ENCODE measurements at regions not wholly inside any gene's neighbourhood (a gene's known extent, or its start where the extent isn't known, plus 50 kb on each side); places are given as distances from the start of the nearest gene placed in this dataset.
"Not testable (repeated sequence)": the region's sequence is repeated elsewhere in the genome, so short reads cannot be mapped to it uniquely, and the experiment has no call there.

DNA sequence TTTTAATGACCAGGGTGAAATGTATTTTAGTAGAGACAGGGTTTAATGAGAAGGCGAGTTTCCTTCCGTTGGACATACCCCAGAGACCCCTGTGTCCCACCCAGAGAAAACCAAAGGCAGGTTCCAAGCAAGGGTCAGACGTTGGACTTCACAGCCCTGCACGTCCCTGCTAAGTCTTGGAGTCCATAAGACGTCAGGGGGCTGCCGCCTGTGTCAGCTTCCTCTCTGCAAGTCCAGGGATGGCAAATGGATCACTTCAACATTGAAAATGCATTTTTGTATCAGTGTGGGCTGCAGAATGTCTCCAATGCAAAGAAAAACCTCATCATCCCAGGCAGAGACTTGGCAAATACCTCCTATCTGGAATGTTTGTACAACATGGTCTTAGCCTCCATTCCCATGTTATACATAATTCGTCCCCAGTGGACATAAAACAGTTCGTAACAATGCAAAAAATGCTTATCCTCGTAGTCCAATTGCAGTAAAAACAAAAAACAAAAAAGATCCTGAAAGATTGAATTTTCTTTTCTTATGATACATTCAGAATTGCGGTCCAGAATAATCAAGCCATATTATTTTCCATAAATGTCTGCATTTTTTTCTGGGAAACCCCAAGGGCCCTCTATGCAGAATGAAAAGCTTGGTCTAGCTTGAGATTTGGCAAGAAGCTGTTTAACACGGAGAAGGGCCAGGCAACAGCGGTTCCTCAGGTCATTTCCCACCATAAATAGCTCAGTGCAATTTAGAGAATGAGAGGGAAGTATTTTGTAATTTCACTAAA, 190.9 kb downstream of the SHOX start:
- no peaks in the 10 kb centered on the region for H3K36me3 Mint-ChIP-seq (ENCODE audit: unreplicated experiment)
- H3K27me3 Mint-ChIP-seq (ENCODE audit: unreplicated experiment), result no peaks in the 10 kb centered on the region
- H3K4me1 Mint-ChIP-seq (ENCODE audit: unreplicated experiment), result peaks cover 26% of the 10 kb centered on the region
- H3K4me3 Mint-ChIP-seq (ENCODE audit: unreplicated experiment), result peak overlapping the region; percentile 20
- H3K9me3 Mint-ChIP-seq (ENCODE audit: unreplicated experiment), result no peaks in the 10 kb centered on the region
- TF ChIP-seq, protein P1, sequence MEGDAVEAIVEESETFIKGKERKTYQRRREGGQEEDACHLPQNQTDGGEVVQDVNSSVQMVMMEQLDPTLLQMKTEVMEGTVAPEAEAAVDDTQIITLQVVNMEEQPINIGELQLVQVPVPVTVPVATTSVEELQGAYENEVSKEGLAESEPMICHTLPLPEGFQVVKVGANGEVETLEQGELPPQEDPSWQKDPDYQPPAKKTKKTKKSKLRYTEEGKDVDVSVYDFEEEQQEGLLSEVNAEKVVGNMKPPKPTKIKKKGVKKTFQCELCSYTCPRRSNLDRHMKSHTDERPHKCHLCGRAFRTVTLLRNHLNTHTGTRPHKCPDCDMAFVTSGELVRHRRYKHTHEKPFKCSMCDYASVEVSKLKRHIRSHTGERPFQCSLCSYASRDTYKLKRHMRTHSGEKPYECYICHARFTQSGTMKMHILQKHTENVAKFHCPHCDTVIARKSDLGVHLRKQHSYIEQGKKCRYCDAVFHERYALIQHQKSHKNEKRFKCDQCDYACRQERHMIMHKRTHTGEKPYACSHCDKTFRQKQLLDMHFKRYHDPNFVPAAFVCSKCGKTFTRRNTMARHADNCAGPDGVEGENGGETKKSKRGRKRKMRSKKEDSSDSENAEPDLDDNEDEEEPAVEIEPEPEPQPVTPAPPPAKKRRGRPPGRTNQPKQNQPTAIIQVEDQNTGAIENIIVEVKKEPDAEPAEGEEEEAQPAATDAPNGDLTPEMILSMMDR (IDR thresholded peaks at IDR 0.05), result no peak
- peak; percentile 53 for DNase-seq (ENCODE audit: extremely low spot score, unreplicated experiment)
- H3K27ac Mint-ChIP-seq (ENCODE audit: unreplicated experiment), result peak overlapping the region; percentile 82

DNA sequence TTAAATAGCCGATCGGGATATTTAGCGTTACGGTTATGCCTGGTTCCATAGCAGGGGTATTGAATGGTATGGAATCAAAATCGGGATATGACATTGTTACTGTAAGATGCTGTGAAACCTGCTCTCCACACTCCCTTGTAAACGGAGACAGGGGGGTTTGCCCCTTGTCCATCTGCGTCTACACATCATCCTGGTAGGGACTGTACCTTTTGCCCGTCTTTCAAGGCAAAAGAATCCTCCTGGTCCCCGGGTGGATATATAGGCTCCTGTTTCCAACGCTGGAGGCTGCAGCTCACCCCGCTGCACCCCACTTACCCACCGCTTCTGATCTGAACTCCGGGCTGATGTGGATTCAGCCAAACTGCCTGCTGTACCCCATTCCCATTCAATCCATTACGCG, 189.1 kb downstream of the SHOX start:
- TF ChIP-seq, protein P1 (IDR thresholded peaks at IDR 0.05), result no peak
- no peaks in the 10 kb centered on the region for H3K36me3 Mint-ChIP-seq (ENCODE audit: unreplicated experiment)
- no peak overlapping the region for H3K4me3 Mint-ChIP-seq (ENCODE audit: unreplicated experiment)
- DNase-seq (ENCODE audit: extremely low spot score, unreplicated experiment), result peak; percentile 63
- no peak overlapping the region for H3K27ac Mint-ChIP-seq (ENCODE audit: unreplicated experiment)
- H3K4me1 Mint-ChIP-seq (ENCODE audit: unreplicated experiment), result peaks cover 16% of the 10 kb centered on the region
- H3K9me3 Mint-ChIP-seq (ENCODE audit: unreplicated experiment), result peaks cover 5% of the 10 kb centered on the region
- no peaks in the 10 kb centered on the region for H3K27me3 Mint-ChIP-seq (ENCODE audit: unreplicated experiment)

DNA sequence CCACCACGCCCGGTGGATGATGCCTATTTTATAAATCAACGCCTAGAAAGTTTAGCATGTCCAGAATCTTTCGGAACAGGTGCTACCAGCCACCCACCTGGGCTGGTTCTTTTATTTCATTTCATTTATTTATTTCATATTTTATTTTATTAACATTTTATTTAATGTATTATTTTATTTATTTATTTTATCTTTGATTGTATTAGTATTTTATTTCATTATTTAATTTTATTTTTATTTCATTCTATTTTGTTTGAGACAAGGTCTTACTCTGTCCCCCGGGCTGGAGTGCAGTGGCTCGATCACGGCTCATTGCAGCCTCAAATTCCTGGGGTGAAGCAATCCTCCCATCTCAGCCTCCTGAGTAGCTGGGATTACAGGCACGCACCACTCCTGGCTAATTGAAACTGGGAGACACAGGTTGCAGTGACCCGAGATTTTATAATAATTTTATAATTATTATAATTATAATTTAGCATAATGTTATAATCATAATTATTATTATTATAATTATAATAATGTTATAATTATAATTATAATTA, 187.2 kb downstream of the SHOX start:
- Mint-ChIP-seq H3K9me3 (ENCODE audit: unreplicated experiment) (peaks cover 9% of the 10 kb centered on the region), H3K27me3 (ENCODE audit: unreplicated experiment) (no peaks in the 10 kb centered on the region), H3K4me1 (ENCODE audit: unreplicated experiment) (peaks cover 15% of the 10 kb centered on the region), H3K36me3 (ENCODE audit: unreplicated experiment) (no peaks in the 10 kb centered on the region), H3K4me3 (ENCODE audit: unreplicated experiment) (no peak overlapping the region), H3K27ac (ENCODE audit: unreplicated experiment) (no peak overlapping the region)
- TF ChIP-seq, protein P1 (IDR thresholded peaks at IDR 0.05), result no peak
- DNase-seq (ENCODE audit: extremely low spot score, unreplicated experiment), result no peak

DNA sequence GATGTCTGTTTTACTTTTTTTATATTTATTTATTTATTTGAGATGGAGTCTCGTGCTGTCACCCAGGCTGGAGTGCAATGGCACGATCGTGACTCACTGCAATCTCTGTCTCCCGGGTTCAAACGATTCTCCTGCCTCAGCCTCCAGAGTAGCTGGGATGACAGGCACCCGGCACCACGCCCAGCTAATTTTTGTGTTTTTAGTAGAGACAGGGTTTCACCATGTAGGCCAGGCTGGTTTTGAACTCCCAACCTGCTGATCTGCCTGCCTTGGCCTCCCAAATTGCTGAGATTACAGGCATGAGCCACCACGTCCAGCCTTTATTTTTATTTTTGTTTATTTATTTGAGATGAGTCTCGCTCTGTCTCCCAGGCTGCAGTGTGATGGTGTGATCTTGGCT, 186.6 kb downstream of the SHOX start:
- H3K4me3 Mint-ChIP-seq (ENCODE audit: unreplicated experiment); H3K27ac Mint-ChIP-seq (ENCODE audit: unreplicated experiment); H3K9me3 Mint-ChIP-seq (ENCODE audit: unreplicated experiment); H3K27me3 Mint-ChIP-seq (ENCODE audit: unreplicated experiment); H3K36me3 Mint-ChIP-seq (ENCODE audit: unreplicated experiment): not testable (repeated sequence)
- H3K4me1 Mint-ChIP-seq (ENCODE audit: unreplicated experiment), result peaks cover 12% of the 10 kb centered on the region
- peak; percentile 75 for DNase-seq (ENCODE audit: extremely low spot score, unreplicated experiment)

DNA sequence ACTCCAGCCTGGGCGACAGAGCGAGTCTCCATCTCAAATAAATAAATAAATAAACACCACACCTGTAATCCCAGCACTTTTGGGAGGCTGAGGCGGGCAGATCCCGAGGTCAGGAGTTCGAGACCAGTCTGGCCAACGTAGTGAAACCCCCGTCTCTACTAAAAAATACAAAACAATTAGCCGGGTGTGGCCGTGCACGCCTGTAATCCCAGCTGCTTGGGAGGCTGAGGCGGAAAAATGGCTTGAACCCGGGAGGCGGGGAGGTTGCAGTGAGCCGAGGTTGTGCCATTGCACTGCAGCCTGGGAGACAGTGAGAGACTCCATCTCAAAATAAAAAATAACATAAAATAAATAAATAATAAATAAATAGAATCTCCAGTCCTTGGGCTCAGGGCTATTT, 185.8 kb downstream of the SHOX start:
- H3K4me1 Mint-ChIP-seq (ENCODE audit: unreplicated experiment), result peaks cover 5% of the 10 kb centered on the region
- no peaks in the 10 kb centered on the region for H3K36me3 Mint-ChIP-seq (ENCODE audit: unreplicated experiment)
- no peak overlapping the region for H3K4me3 Mint-ChIP-seq (ENCODE audit: unreplicated experiment)
- TF ChIP-seq, protein P1 (IDR thresholded peaks at IDR 0.05), result no peak
- no peaks in the 10 kb centered on the region for H3K27me3 Mint-ChIP-seq (ENCODE audit: unreplicated experiment)
- peak; percentile 67 for DNase-seq (ENCODE audit: extremely low spot score, unreplicated experiment)
- H3K9me3 Mint-ChIP-seq (ENCODE audit: unreplicated experiment), result peaks cover 9% of the 10 kb centered on the region
- H3K27ac Mint-ChIP-seq (ENCODE audit: unreplicated experiment), result no peak overlapping the region

Data from osteocyte (in vitro differentiated cells).